BJ (cell line): ENCODE measurements at regions not wholly inside any gene's neighbourhood (a gene's known extent, or its start where the extent isn't known, plus 50 kb on each side); places are given as distances from the start of the nearest gene placed in this dataset.

Experiments
- CTCF ChIA-PET: fragments of 350-600 bp; formaldehyde crosslinking; extraction: SDS; loops from one replicate; lab custom pipeline; 2021; ENCODE audit warnings: antibody characterized with exemption, inconsistent platforms; lab: Yijun Ruan, JAX
- POLR2A ChIA-PET: fragments of 300-600 bp; sonication (Branson Sonifier 250); formaldehyde crosslinking; extraction: SDS; loops from one replicate; lab custom pipeline; 2021; ENCODE audit warnings: antibody characterized with exemption; lab: Charles Lee
- DNase-seq: peaks from one replicate; pipeline ENCODE4 v3.0.0-alpha.2; 2011; ENCODE audit warnings: low read depth
- H3K27me3 ChIP-seq: 2 replicates; pipeline ENCODE4 v1.6.0; 2011; ENCODE audit warnings: low read length; ENCODE audit not compliant: control insufficient read depth, insufficient read depth
- H3K36me3 ChIP-seq: 2 replicates; pipeline ENCODE4 v1.5.1; 2011; ENCODE audit warnings: low read length; ENCODE audit not compliant: control insufficient read depth, insufficient read depth
- H3K4me3 ChIP-seq: 2 replicates; pipeline ENCODE4 v1.5.1; 2011; ENCODE audit warnings: low read depth, mild to moderate bottlenecking, control low read depth, low read length
- TF ChIP-seq, protein P1 (sequence below): IDR thresholded peaks from 2 replicates; pipeline ENCODE4 v1.5.1; 2011; ENCODE audit warnings: low read depth, mild to moderate bottlenecking, control low read depth, inconsistent platforms, low read length, moderate library complexity; ENCODE audit not compliant: insufficient read depth

DNA sequence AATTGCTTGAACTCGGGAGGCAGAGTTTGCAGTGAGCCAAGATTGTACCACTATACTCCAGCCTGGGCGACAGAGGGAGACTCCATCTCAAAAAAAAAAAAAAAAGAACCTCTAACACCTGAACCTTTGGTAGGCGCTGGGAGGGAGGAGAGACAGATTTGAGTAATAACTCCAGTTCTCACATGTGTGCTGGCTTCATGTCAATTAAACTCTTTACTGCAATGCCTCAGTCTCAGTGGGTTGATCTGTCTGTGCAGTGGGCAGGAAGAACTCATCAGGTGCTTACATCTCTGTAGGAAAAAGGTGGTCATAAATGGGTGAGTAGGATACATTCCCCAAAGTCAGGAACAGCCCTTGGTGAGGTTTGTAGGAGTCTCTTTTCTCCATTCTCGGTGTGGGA, 85.1 kb upstream of the ABCC4 start:
- DNase-seq: no peak
- TF ChIP-seq, protein P1, sequence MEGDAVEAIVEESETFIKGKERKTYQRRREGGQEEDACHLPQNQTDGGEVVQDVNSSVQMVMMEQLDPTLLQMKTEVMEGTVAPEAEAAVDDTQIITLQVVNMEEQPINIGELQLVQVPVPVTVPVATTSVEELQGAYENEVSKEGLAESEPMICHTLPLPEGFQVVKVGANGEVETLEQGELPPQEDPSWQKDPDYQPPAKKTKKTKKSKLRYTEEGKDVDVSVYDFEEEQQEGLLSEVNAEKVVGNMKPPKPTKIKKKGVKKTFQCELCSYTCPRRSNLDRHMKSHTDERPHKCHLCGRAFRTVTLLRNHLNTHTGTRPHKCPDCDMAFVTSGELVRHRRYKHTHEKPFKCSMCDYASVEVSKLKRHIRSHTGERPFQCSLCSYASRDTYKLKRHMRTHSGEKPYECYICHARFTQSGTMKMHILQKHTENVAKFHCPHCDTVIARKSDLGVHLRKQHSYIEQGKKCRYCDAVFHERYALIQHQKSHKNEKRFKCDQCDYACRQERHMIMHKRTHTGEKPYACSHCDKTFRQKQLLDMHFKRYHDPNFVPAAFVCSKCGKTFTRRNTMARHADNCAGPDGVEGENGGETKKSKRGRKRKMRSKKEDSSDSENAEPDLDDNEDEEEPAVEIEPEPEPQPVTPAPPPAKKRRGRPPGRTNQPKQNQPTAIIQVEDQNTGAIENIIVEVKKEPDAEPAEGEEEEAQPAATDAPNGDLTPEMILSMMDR: no peak
- H3K36me3 ChIP-seq: no peaks in the 10 kb centered on the region
- no peak overlapping the region for H3K4me3 ChIP-seq
- POLR2A ChIA-PET: no interaction called here
- peaks cover 5% of the 10 kb centered on the region; the same call in 1 of the 2 replicates for H3K27me3 ChIP-seq
- CTCF ChIA-PET: interaction anchor here (5.0 to 13.0 kb wide), 2 partner anchors 18 to 193 kb away, joined by 26 to 325 read pairs; no protein-coding TSS in a partner anchor

DNA sequence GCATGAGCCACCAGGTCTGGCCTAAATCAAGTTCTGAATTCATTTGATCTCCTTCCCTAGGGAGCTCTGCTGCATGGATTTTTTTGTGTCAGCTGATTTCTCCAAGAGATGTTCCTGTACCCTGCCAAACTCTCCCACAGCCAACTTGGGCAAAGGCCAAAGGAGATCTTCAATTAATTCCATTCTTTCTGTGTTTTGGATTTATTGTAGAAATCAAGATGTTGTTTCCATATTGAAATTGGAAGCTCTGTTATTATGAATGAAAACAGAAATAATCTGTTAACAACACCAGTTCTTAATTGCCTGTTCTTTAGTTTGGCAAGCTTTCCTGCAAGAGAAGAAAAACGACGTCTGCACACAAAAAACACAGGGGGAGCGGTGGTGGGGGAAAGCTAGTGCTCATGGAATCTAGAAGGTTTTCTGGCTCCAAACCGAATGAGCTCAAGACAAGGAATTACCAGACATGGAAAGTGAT, 86.5 kb upstream of the ABCC4 start:
- H3K4me3 ChIP-seq: no peak overlapping the region
- ChIA-PET CTCF (interaction anchor here (1.2 to 5.0 kb wide), 3 partner anchors 16 to 198 kb away, joined by 3 to 26 read pairs (median 12); no protein-coding TSS in a partner anchor), POLR2A (no interaction called here)
- H3K27me3 ChIP-seq: peaks cover 5% of the 10 kb centered on the region; the same call in 1 of the 2 replicates
- TF ChIP-seq, protein P1: no peak
- H3K36me3 ChIP-seq: no peaks in the 10 kb centered on the region
- no peak for DNase-seq

DNA sequence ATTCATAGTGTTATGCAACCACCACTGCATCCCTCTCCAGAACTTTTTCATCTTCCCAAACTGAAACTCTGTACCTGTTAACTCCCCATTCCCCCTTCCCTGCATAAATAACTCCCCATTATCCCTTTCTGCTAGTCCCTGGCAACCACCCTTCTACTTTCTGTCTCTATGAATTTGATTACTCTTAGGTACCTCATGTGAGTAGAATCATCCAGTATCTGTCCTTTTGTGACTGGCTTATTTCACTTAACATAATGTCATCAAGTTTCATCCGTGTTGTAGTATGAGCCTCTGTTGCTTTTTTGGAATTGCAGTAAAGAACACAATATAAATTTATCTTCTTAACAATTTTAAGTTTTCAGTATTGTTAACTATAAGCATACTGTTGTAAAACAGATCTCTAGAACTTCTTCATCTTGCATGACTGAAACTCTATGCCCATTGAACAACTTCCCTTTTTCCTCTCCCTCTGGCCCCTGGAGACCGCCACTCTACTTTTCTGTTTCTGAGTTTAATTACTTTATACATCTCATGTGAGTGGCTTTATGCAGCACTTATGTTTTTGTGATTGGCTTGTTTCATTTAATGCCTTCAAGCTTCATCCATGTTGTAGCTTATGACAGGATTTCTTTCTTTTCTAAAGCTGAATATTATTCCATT, 87.3 kb upstream of the ABCC4 start:
- ChIA-PET CTCF (interaction anchor here (1.2 to 5.0 kb wide), 4 partner anchors 8 to 199 kb away, joined by 3 to 26 read pairs (median 9); no protein-coding TSS in a partner anchor), POLR2A (no interaction called here)
- TF ChIP-seq, protein P1: no peak
- peaks cover 5% of the 10 kb centered on the region; the same call in 1 of the 2 replicates for H3K27me3 ChIP-seq
- H3K36me3 ChIP-seq: no peaks in the 10 kb centered on the region
- DNase-seq: no peak
- H3K4me3 ChIP-seq: no peak overlapping the region

DNA sequence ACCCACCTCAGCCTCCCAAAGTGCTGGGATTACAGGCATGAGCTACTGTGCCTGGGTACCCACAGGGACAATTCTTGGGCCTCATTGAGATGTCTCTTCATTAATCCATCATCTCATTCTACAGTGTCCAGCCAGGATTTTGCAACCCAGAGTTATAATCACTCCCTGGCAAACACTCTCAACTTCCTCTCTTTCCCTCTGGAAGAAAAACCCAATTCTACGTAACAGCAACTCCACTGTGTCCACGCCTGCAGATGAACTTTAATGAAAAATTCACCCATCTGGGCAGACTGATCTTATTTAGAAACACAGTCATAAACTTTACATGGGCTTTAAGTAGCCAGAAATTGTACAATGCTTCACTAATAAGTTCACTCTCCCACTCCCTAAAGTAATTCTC, 90.1 kb upstream of the ABCC4 start:
- no peak overlapping the region for H3K4me3 ChIP-seq
- H3K27me3 ChIP-seq: peaks cover 5% of the 10 kb centered on the region; the same call in 1 of the 2 replicates
- ChIA-PET POLR2A (no interaction called here), CTCF (interaction anchor here (1.0 to 2.0 kb wide), 2 partner anchors 11 to 202 kb away, joined by 4 to 10 read pairs; no protein-coding TSS in a partner anchor)
- DNase-seq: no peak
- H3K36me3 ChIP-seq: no peaks in the 10 kb centered on the region
- TF ChIP-seq, protein P1: no peak

DNA sequence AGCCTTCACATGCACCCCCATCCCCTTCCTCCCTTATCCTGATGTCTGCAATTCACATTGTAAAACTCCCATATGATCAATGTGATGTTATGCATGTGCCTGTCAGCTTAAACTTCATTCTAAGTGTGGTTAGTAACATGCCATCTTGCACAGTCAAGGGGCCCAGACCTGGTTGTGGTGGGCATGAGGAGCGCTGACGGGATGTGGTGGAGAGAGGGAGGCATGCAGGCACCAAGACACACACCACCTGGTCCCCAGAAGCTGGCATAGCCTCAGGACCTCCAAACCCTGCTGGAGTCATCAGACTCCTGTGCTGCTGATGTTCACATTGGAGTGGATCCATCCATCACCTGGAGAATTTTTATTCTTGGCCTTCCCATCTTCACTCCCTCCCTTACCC, 90.5 kb upstream of the ABCC4 start:
- H3K4me3 ChIP-seq: no peak overlapping the region
- TF ChIP-seq, protein P1: no peak
- H3K27me3 ChIP-seq: peaks cover 5% of the 10 kb centered on the region; the same call in 1 of the 2 replicates
- ChIA-PET CTCF (interaction anchor here (1.0 to 2.0 kb wide), 2 partner anchors 11 to 203 kb away, joined by 4 to 10 read pairs; no protein-coding TSS in a partner anchor), POLR2A (no interaction called here)
- no peaks in the 10 kb centered on the region for H3K36me3 ChIP-seq
- no peak for DNase-seq
